ENCODE measurements at regions not wholly inside any gene's neighbourhood (a gene's known extent, or its start where the extent isn't known, plus 50 kb on each side); places are given as distances from the start of the nearest gene placed in this dataset.

- no peak overlapping the region for H3K27ac ChIP-seq (replicated peaks; ENCODE audit: low read length)
- H3K9me3 ChIP-seq (replicated peaks in 1 of 2; ENCODE audit: control insufficient read depth in 2 of 2, insufficient read depth in 1 of 2, low read depth in 1 of 2, low read length in 2 of 2), result peaks cover 0 to 6% of the 10 kb centered on the region in 2 donors
- peaks cover 14 to 31% of the 10 kb centered on the region in 2 donors for H3K4me1 ChIP-seq (ENCODE audit: control insufficient read depth in 2 of 2, insufficient read depth in 1 of 2, low read depth in 1 of 2, low read length in 2 of 2)
- no peak overlapping the region for H3K14ac ChIP-seq (ENCODE audit: low read length)
- no peak overlapping the region for H2BK12ac ChIP-seq (ENCODE audit: low read length)
- H3K36me3 ChIP-seq (replicated peaks in 1 of 2; ENCODE audit: control insufficient read depth in 2 of 2, insufficient read depth in 2 of 2, low read length in 2 of 2), result no peaks in the 10 kb centered on the region
- H3K27me3 ChIP-seq (ENCODE audit: control insufficient read depth in 3 of 3, insufficient read depth in 3 of 3, low read depth in 1 of 3, low read length in 3 of 3), result peaks cover 40 to 98% (median 81%) of the 10 kb centered on the region in 3 experiments
- H2AK5ac ChIP-seq (ENCODE audit: low read depth, low read length), result no peak overlapping the region
- no peak overlapping the region for H3K4ac ChIP-seq (ENCODE audit: low read length)
- H3K79me1 ChIP-seq (ENCODE audit: low read depth, low read length), result no peaks in the 10 kb centered on the region
- no peak overlapping the region for H2BK120ac ChIP-seq (ENCODE audit: low read depth, low read length)
- peak overlapping the region; percentile 23 for H3K18ac ChIP-seq (ENCODE audit: low read length)
- H3K4me3 ChIP-seq (ENCODE audit: low read length in 2 of 2), result peak overlapping the region in 1 of 2 donors; percentile 53
- peak; percentile 26 for DNase-seq (ENCODE audit: low spot score)
- H2BK15ac ChIP-seq (ENCODE audit: low read length), result no peak overlapping the region
- WGBS, 2 donors (ENCODE audit: extremely low coverage in 2 of 2, insufficient read length in 2 of 2, insufficient replicate concordance in 1 of 2), result no CpG with 5 or more reads among the region's 36 CpGs
- no peak overlapping the region for H4K91ac ChIP-seq (ENCODE audit: low read depth, low read length, poor library complexity)
- no peak overlapping the region for H4K8ac ChIP-seq (ENCODE audit: low read depth, low read length)
- H3K4me2 ChIP-seq (ENCODE audit: insufficient read depth, low read length, poor library complexity, severe bottlenecking), result peak overlapping the region; percentile 89
- H3K9ac ChIP-seq (ENCODE audit: low read depth, low read length, poor library complexity), result no peak overlapping the region
- no peak overlapping the region for H2BK5ac ChIP-seq (ENCODE audit: low read length)
- peak overlapping the region; percentile 98 for H2AFZ ChIP-seq (ENCODE audit: low read length)
- H3K23ac ChIP-seq (ENCODE audit: low read depth, low read length, poor library complexity), result no peak overlapping the region
Measured at GRCh38 chr1:217135987-217136894, 413.0 kb upstream of the ESRRG start.

GRCh38 chr1:217135569-217135915 lies 412.3 kb upstream of the ESRRG start:
- H2AK5ac ChIP-seq (ENCODE audit: low read depth, low read length), result no peak overlapping the region
- DNase-seq (ENCODE audit: low spot score), result no peak
- no peaks in the 10 kb centered on the region for H3K36me3 ChIP-seq (replicated peaks in 1 of 2; ENCODE audit: control insufficient read depth in 2 of 2, insufficient read depth in 2 of 2, low read length in 2 of 2)
- no peak overlapping the region for H2BK5ac ChIP-seq (ENCODE audit: low read length)
- H3K27me3 ChIP-seq (ENCODE audit: control insufficient read depth in 3 of 3, insufficient read depth in 3 of 3, low read depth in 1 of 3, low read length in 3 of 3), result peaks cover 40 to 98% (median 77%) of the 10 kb centered on the region in 3 experiments
- H4K91ac ChIP-seq (ENCODE audit: low read depth, low read length, poor library complexity), result no peak overlapping the region
- H3K9ac ChIP-seq (ENCODE audit: low read depth, low read length, poor library complexity), result no peak overlapping the region
- H2BK15ac ChIP-seq (ENCODE audit: low read length), result no peak overlapping the region
- peak overlapping the region; percentile 98 for H2AFZ ChIP-seq (ENCODE audit: low read length)
- H3K14ac ChIP-seq (ENCODE audit: low read length), result no peak overlapping the region
- no peak overlapping the region for H2BK12ac ChIP-seq (ENCODE audit: low read length)
- peak overlapping the region; percentile 89 for H3K4me2 ChIP-seq (ENCODE audit: insufficient read depth, low read length, poor library complexity, severe bottlenecking)
- peak overlapping the region; percentile 53 to 77 for H3K4me3 ChIP-seq (ENCODE audit: low read length in 2 of 2)
- H3K9me3 ChIP-seq (replicated peaks in 1 of 2; ENCODE audit: control insufficient read depth in 2 of 2, insufficient read depth in 1 of 2, low read depth in 1 of 2, low read length in 2 of 2), result peaks cover 0 to 6% of the 10 kb centered on the region in 2 donors
- no peak overlapping the region for H4K8ac ChIP-seq (ENCODE audit: low read depth, low read length)
- H3K18ac ChIP-seq (ENCODE audit: low read length), result no peak overlapping the region
- H3K23ac ChIP-seq (ENCODE audit: low read depth, low read length, poor library complexity), result no peak overlapping the region
- no peaks in the 10 kb centered on the region for H3K79me1 ChIP-seq (ENCODE audit: low read depth, low read length)
- no peak overlapping the region for H2BK120ac ChIP-seq (ENCODE audit: low read depth, low read length)
- H3K4me1 ChIP-seq (ENCODE audit: control insufficient read depth in 2 of 2, insufficient read depth in 1 of 2, low read depth in 1 of 2, low read length in 2 of 2), result peaks cover 14 to 27% of the 10 kb centered on the region in 2 donors
- H3K4ac ChIP-seq (ENCODE audit: low read length), result no peak overlapping the region
- WGBS, 2 donors (ENCODE audit: extremely low coverage in 2 of 2, insufficient read length in 2 of 2, insufficient replicate concordance in 1 of 2), result no CpG with 5 or more reads among the region's 32 CpGs
- H3K27ac ChIP-seq (replicated peaks; ENCODE audit: low read length), result no peak overlapping the region

GRCh38 chr1:217134857-217135568 lies 411.8 kb upstream of the ESRRG start:
- peak overlapping the region; percentile 98 for H2AFZ ChIP-seq (ENCODE audit: low read length)
- H4K8ac ChIP-seq (ENCODE audit: low read depth, low read length), result no peak overlapping the region
- no peak overlapping the region for H3K18ac ChIP-seq (ENCODE audit: low read length)
- no peak overlapping the region for H2BK12ac ChIP-seq (ENCODE audit: low read length)
- peaks cover 40 to 98% (median 76%) of the 10 kb centered on the region in 3 experiments for H3K27me3 ChIP-seq (ENCODE audit: control insufficient read depth in 3 of 3, insufficient read depth in 3 of 3, low read depth in 1 of 3, low read length in 3 of 3)
- no CpG with 5 or more reads among the region's 49 CpGs for whole genome bisulfite sequencing, 2 donors (ENCODE audit: extremely low coverage in 2 of 2, insufficient read length in 2 of 2, insufficient replicate concordance in 1 of 2)
- no peak overlapping the region for H3K23ac ChIP-seq (ENCODE audit: low read depth, low read length, poor library complexity)
- peak; percentile 40 for DNase-seq (ENCODE audit: low spot score)
- H2BK120ac ChIP-seq (ENCODE audit: low read depth, low read length), result no peak overlapping the region
- no peak overlapping the region for H3K14ac ChIP-seq (ENCODE audit: low read length)
- H3K4me1 ChIP-seq (ENCODE audit: control insufficient read depth in 2 of 2, insufficient read depth in 1 of 2, low read depth in 1 of 2, low read length in 2 of 2), result peaks cover 14 to 25% of the 10 kb centered on the region in 2 donors
- H4K91ac ChIP-seq (ENCODE audit: low read depth, low read length, poor library complexity), result no peak overlapping the region
- H3K4me2 ChIP-seq (ENCODE audit: insufficient read depth, low read length, poor library complexity, severe bottlenecking), result peak overlapping the region; percentile 89
- H2BK5ac ChIP-seq (ENCODE audit: low read length), result no peak overlapping the region
- no peak overlapping the region for H3K27ac ChIP-seq (replicated peaks; ENCODE audit: low read length)
- no peak overlapping the region for H2AK5ac ChIP-seq (ENCODE audit: low read depth, low read length)
- H3K79me1 ChIP-seq (ENCODE audit: low read depth, low read length), result no peaks in the 10 kb centered on the region
- no peak overlapping the region for H3K9ac ChIP-seq (ENCODE audit: low read depth, low read length, poor library complexity)
- peak overlapping the region; percentile 53 to 77 for H3K4me3 ChIP-seq (ENCODE audit: low read length in 2 of 2)
- no peak overlapping the region for H2BK15ac ChIP-seq (ENCODE audit: low read length)
- H3K36me3 ChIP-seq (replicated peaks in 1 of 2; ENCODE audit: control insufficient read depth in 2 of 2, insufficient read depth in 2 of 2, low read length in 2 of 2), result no peaks in the 10 kb centered on the region
- H3K9me3 ChIP-seq (replicated peaks in 1 of 2; ENCODE audit: control insufficient read depth in 2 of 2, insufficient read depth in 1 of 2, low read depth in 1 of 2, low read length in 2 of 2), result peaks cover 0 to 6% of the 10 kb centered on the region in 2 donors
- H3K4ac ChIP-seq (ENCODE audit: low read length), result no peak overlapping the region

Measured in neuronal stem cell (in vitro differentiated cells).